ENCODE measurements at regions not wholly inside any gene's neighbourhood (a gene's known extent, or its start where the extent isn't known, plus 50 kb on each side); places are given as distances from the start of the nearest gene placed in this dataset.

DNA sequence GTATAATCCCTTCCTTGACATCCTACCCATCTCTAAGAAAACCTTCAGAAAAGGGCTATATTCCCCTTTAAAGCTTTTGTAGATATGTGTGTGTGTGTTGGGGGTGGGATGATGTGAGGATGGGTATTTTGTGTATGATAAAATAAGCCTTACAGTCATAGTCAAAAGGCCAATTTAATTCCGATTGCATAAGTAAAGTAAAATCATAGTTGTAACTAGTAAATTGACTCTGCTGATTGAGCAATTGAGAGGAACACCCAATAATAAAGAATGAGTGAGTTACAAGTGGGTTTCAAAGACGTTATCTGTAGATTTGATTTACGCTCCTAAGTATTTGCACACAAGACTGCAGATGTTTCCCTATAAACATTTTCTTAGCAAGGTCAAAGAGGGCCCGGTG lies 71.3 kb upstream of the ITPRID1 start:
- intact Hi-C loops (cut with DNase I), result loop anchor here (2.0 kb wide), 1 partner anchor 192 kb away; no protein-coding TSS in a partner anchor

DNA sequence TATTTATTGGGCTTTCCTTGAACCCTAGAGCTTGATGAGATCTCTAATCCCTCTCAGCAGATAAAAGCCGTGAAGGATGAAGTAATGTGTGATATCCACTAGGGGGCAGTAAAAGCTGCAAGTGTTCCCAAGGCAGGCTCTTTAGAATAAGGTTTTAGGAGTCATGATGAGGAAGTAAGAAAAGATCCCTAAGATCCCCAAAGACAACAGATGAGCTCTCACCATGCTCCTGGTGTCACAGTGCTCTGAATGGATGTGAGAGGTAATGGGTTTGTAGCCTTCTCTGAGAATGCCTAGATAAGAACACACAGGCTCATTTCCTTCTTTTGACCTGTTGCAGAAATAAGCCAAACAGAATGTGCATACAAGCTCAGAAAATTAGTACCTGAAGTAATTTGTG lies 70.4 kb upstream of the ITPRID1 start:
- DNase-seq (ENCODE audit: low spot score in 2 of 2), result no peak
- H3K27ac ChIP-seq, result no peak overlapping the region
- H3K36me3 ChIP-seq, result no peaks in the 10 kb centered on the region
- no peaks in the 10 kb centered on the region for H3K9me3 ChIP-seq
- TF ChIP-seq, protein P1, sequence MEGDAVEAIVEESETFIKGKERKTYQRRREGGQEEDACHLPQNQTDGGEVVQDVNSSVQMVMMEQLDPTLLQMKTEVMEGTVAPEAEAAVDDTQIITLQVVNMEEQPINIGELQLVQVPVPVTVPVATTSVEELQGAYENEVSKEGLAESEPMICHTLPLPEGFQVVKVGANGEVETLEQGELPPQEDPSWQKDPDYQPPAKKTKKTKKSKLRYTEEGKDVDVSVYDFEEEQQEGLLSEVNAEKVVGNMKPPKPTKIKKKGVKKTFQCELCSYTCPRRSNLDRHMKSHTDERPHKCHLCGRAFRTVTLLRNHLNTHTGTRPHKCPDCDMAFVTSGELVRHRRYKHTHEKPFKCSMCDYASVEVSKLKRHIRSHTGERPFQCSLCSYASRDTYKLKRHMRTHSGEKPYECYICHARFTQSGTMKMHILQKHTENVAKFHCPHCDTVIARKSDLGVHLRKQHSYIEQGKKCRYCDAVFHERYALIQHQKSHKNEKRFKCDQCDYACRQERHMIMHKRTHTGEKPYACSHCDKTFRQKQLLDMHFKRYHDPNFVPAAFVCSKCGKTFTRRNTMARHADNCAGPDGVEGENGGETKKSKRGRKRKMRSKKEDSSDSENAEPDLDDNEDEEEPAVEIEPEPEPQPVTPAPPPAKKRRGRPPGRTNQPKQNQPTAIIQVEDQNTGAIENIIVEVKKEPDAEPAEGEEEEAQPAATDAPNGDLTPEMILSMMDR (IDR thresholded peaks at IDR 0.05), result peak; percentile 36 to 67 (median 59)
- no peak overlapping the region for H3K4me3 ChIP-seq
- intact Hi-C loops (cut with DNase I), result loop anchor here (2.0 kb wide), 1 partner anchor 191 kb away; no protein-coding TSS in a partner anchor
- H3K27me3 ChIP-seq, result no peaks in the 10 kb centered on the region
- H3K4me1 ChIP-seq, result no peaks in the 10 kb centered on the region

More for the DNA sequence above, 71.3 kb upstream of the ITPRID1 start:
- no peak overlapping the region for H3K4me3 ChIP-seq
- TF ChIP-seq, protein P1 (IDR thresholded peaks at IDR 0.05), result no peak
- no peaks in the 10 kb centered on the region for H3K9me3 ChIP-seq
- H3K36me3 ChIP-seq, result no peaks in the 10 kb centered on the region
- H3K27ac ChIP-seq, result no peak overlapping the region
- H3K27me3 ChIP-seq, result no peaks in the 10 kb centered on the region
- DNase-seq (ENCODE audit: low spot score in 2 of 2), result no peak
- H3K4me1 ChIP-seq, result no peaks in the 10 kb centered on the region

DNA sequence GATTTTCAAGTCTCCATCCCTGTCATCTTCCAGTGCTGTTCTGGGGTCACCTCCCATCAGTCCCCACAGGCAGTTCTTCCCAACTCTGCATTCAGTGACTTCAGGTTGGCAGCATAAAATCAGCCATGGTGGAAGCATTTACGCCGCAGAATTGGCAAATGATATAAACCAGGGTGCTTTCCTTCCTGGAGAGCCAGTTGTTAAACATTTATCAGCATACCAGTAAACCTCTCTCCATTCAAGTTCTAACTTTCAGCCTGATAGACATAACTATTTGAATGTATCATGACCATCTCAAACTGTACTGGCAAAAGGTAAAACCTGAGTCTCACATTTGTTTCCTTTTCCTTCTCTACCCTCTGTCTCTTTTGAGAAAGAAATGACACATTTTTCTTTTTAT lies 69.7 kb upstream of the ITPRID1 start:
- no peak overlapping the region for H3K27ac ChIP-seq
- H3K4me1 ChIP-seq, result no peaks in the 10 kb centered on the region
- H3K36me3 ChIP-seq, result no peaks in the 10 kb centered on the region
- TF ChIP-seq, protein P1 (IDR thresholded peaks at IDR 0.05), result no peak
- H3K4me3 ChIP-seq, result no peak overlapping the region
- DNase-seq (ENCODE audit: low spot score in 2 of 2), result no peak
- intact Hi-C loops (cut with DNase I), result no loop called here
- no peaks in the 10 kb centered on the region for H3K9me3 ChIP-seq
- H3K27me3 ChIP-seq, result no peaks in the 10 kb centered on the region

DNA sequence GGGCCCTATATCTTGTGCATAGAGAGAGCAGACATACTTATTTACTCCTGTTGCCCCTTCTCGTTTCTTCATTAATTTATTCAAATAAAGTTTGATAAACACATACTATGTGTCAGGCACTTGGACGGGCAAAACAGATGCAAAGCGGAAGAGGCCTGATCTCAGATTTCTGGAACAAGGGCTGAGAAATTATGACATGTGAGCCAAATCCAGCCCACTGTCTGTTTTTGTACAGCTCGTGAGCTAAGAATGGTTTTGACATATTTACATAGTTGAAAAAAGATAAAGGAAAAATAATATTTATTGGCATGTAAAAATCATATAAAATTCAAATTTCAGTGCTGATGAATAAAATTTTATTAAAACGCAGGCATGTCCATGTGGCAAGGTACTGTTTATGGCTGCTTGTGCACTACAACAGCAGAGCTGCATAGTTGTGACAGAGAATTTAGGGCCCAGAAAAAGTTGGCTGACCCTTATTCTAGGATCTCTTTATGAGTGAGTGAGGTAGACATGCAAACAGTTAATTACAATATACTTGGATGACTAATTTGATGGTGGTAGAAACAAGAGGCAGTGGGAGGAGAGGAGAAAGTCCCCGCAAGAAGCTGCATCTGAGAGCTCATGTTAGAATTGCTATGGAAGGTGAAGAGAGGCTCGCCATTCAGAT lies 68.1 kb upstream of the ITPRID1 start:
- H3K36me3 ChIP-seq, result no peaks in the 10 kb centered on the region
- no peak overlapping the region for H3K4me3 ChIP-seq
- TF ChIP-seq, protein P1 (IDR thresholded peaks at IDR 0.05), result no peak
- H3K9me3 ChIP-seq, result no peaks in the 10 kb centered on the region
- no peaks in the 10 kb centered on the region for H3K27me3 ChIP-seq
- intact Hi-C loops (cut with DNase I), result no loop called here
- no peaks in the 10 kb centered on the region for H3K4me1 ChIP-seq
- H3K27ac ChIP-seq, result no peak overlapping the region
- DNase-seq (ENCODE audit: low spot score in 2 of 2), result no peak

DNA sequence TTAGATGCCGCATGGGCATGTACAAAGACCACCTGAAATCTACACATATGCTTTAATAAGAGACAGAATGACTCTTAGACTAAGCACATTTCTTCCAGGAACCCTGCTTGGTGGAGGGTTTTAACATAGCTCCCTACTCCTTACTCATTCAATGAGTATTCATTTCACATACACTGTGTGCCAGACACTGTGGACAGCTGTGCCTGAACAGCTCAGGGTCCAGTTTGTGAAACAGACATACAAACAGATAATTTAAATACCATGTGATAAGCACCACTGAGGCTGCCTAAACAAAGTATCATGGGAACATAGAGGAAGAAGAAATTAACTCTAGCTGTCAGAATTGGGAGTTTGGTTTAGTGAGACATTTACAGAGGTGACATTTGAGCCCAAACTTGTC lies 65.2 kb upstream of the ITPRID1 start:
- H3K27me3 ChIP-seq, result no peaks in the 10 kb centered on the region
- DNase-seq (ENCODE audit: low spot score in 2 of 2), result no peak
- TF ChIP-seq, protein P1 (IDR thresholded peaks at IDR 0.05), result no peak
- H3K4me3 ChIP-seq, result no peak overlapping the region
- H3K27ac ChIP-seq, result no peak overlapping the region
- H3K36me3 ChIP-seq, result no peaks in the 10 kb centered on the region
- intact Hi-C loops (cut with DNase I), result no loop called here
- no peaks in the 10 kb centered on the region for H3K9me3 ChIP-seq
- H3K4me1 ChIP-seq, result no peaks in the 10 kb centered on the region

Data from ascending aorta (tissue), 2 donors.